ENCODE measurements at regions not wholly inside any gene's neighbourhood (a gene's known extent, or its start where the extent isn't known, plus 50 kb on each side); places are given as distances from the start of the nearest gene placed in this dataset.

GRCh38 chr12:90067791-90068190, 359.2 kb upstream of the ATP2B1 start:
- no peak for DNase-seq
- H3K9me3 ChIP-seq (replicated peaks), result no peaks in the 10 kb centered on the region
- H3K4me3 ChIP-seq, result no peak overlapping the region
- peaks cover 15% of the 10 kb centered on the region for H3K4me1 ChIP-seq
- H3K27me3 ChIP-seq (ENCODE audit: low read depth), result no peaks in the 10 kb centered on the region
- no peak for TF ChIP-seq CTCF (IDR thresholded peaks at IDR 0.05; ENCODE audit: borderline replicate concordance)
- no peaks in the 10 kb centered on the region for H3K36me3 ChIP-seq
- intact Hi-C loops (cut with micrococcal nuclease), result no loop called here
- no peak overlapping the region for H3K27ac ChIP-seq (replicated peaks)

- H3K4me3 ChIP-seq, result no peak overlapping the region
- no peak overlapping the region for H3K27ac ChIP-seq (replicated peaks)
- DNase-seq, result no peak
- H3K4me1 ChIP-seq, result peaks cover 15% of the 10 kb centered on the region
- no peaks in the 10 kb centered on the region for H3K27me3 ChIP-seq (ENCODE audit: low read depth)
- intact Hi-C loops (cut with micrococcal nuclease), result no loop called here
- H3K9me3 ChIP-seq (replicated peaks), result no peaks in the 10 kb centered on the region
- no peaks in the 10 kb centered on the region for H3K36me3 ChIP-seq
- no peak for TF ChIP-seq CTCF (IDR thresholded peaks at IDR 0.05; ENCODE audit: borderline replicate concordance)
Measured at GRCh38 chr12:90064852-90065801, 356.5 kb upstream of the ATP2B1 start.

- Histone ChIP-seq H3K9me3 (replicated peaks) (no peaks in the 10 kb centered on the region), H3K27me3 (ENCODE audit: low read depth) (no peaks in the 10 kb centered on the region), H3K36me3 (no peaks in the 10 kb centered on the region), H3K4me3 (no peak overlapping the region), H3K27ac (replicated peaks) (no peak overlapping the region), H3K4me1 (peaks cover 15% of the 10 kb centered on the region)
- intact Hi-C loops (cut with micrococcal nuclease), result no loop called here
- no peak for TF ChIP-seq CTCF (IDR thresholded peaks at IDR 0.05; ENCODE audit: borderline replicate concordance)
- no peak for DNase-seq
Measured at GRCh38 chr12:90062799-90063198, 354.2 kb upstream of the ATP2B1 start.

GRCh38 chr12:90061809-90062208, 353.2 kb upstream of the ATP2B1 start:
- Histone ChIP-seq H3K36me3 (no peaks in the 10 kb centered on the region), H3K4me1 (peaks cover 15% of the 10 kb centered on the region), H3K27me3 (ENCODE audit: low read depth) (no peaks in the 10 kb centered on the region), H3K9me3 (replicated peaks) (no peaks in the 10 kb centered on the region), H3K4me3 (no peak overlapping the region), H3K27ac (replicated peaks) (no peak overlapping the region)
- intact Hi-C loops (cut with micrococcal nuclease), result no loop called here
- no peak for DNase-seq
- TF ChIP-seq CTCF (IDR thresholded peaks at IDR 0.05; ENCODE audit: borderline replicate concordance), result no peak

- no peak for DNase-seq
- Histone ChIP-seq H3K27me3 (ENCODE audit: low read depth) (no peaks in the 10 kb centered on the region), H3K36me3 (no peaks in the 10 kb centered on the region), H3K9me3 (replicated peaks) (no peaks in the 10 kb centered on the region), H3K27ac (replicated peaks) (no peak overlapping the region), H3K4me3 (no peak overlapping the region), H3K4me1 (peaks cover 6% of the 10 kb centered on the region)
- intact Hi-C loops (cut with micrococcal nuclease), result no loop called here
- no peak for TF ChIP-seq CTCF (IDR thresholded peaks at IDR 0.05; ENCODE audit: borderline replicate concordance)
Measured at GRCh38 chr12:90060031-90060430, 351.4 kb upstream of the ATP2B1 start.

Data from left ventricle myocardium inferior (tissue), 1 donor.